Inferior parietal cortex (tissue), 1 donor: ENCODE measurements at regions not wholly inside any gene's neighbourhood (a gene's known extent, or its start where the extent isn't known, plus 50 kb on each side); places are given as distances from the start of the nearest gene placed in this dataset.
"Not testable (repeated sequence)": the region's sequence is repeated elsewhere in the genome, so short reads cannot be mapped to it uniquely, and the experiment has no call there.

Experiments
- DNase-seq: peaks from one replicate; pipeline ENCODE4 v3.0.0-alpha.2; 2016; ENCODE audit errors: extremely low spot score

DNA sequence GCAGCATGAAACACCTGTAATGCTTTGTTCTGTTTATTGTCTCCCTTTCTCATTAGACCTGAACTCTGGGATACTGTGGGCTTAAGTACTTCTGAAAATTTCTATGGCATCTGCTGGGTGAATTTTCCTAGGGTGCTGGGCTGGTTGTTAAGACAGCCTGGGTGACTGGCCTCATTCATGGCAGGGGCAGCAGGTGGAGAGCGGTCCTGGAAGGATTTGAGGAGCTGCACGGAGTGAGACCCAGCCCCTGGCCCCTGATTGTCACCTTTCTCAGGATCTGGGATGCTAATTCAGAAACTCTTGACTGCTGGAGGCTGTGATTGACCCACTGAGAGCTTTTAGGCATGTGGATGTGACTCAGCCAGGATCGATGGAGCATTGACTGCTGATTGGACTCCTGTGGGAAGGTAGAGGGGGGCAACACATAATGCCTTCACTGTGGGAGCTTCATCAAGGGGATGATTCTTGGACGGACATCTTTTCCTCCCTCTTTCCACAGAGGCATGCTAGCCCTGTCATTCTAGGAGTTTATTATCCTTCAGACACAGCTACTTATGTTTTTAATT, 252.0 kb downstream of the GOLGA6L6 start:
- not testable (repeated sequence) for DNase-seq

DNA sequence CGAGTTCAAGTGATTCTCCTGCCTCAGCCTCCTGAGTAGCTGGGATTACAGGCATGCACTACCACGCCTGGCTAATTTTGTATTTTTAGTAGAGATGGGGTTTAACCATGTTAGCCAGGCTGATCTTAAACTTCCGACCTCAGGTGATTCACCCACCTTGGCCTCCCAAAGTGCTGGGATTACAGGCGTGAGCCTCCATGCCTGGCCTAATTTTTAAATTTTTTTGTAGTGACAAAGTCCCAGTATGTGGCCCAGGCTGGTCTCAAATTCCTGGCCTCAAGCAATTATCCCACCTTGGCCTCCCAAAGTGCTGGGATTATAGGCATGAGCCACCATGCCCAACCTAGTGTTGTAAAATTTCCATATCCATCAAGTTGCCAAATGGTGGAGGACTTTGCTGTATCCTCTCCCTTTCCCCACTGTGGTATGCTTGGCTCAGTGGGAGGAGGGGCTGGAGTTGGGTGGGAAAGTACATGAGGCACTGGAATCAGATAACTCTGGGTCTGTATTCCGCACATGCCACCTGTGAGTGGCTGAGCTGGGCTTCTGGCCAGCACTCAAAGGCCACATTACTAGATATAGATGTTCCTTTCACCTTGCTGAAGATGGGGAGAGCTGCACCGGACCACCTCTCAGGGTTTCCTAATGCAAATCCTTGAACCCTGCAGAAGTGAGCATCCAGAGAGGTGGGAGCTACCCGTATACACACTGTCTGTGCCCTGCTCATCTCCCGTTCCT, 252.6 kb downstream of the GOLGA6L6 start:
- not testable (repeated sequence) for DNase-seq

GRCh38 chr15:20286559-20286958, 255.0 kb downstream of the GOLGA6L6 start:
- DNase-seq: not testable (repeated sequence)

DNA sequence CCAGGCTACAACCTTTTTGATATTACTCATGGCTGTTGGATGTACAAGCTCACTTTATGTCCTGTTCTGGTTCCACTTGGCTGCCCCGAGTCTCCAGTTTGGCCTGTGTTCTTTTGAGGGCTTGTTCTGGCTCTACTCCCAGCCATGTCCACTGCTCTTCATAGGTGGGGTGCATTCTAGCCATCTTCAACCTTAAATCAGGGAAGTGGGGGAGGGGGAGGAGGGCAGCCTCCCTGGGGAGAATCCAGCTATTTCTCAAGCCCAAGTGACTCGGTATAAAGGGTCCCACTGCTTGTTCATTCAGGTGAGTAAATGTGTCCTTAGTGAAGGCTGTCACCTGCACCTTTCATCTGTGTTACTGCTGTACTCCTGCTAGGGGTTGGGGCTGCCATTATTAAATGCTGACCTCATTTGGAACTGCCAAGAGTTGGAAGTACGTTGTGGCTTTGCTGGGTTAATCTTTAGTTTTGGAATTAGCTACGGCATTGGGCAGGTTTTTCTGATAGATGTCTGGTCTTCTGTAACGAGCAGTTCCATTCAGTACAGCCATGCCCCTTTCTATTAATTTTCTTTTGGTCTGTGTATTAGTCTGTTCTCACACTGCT, 255.8 kb downstream of the GOLGA6L6 start:
- DNase-seq: not testable (repeated sequence)

GRCh38 chr15:20284891-20285535, 256.6 kb downstream of the GOLGA6L6 start:
- not testable (repeated sequence) for DNase-seq

GRCh38 chr15:20283651-20284050, 257.9 kb downstream of the GOLGA6L6 start:
- not testable (repeated sequence) for DNase-seq

DNA sequence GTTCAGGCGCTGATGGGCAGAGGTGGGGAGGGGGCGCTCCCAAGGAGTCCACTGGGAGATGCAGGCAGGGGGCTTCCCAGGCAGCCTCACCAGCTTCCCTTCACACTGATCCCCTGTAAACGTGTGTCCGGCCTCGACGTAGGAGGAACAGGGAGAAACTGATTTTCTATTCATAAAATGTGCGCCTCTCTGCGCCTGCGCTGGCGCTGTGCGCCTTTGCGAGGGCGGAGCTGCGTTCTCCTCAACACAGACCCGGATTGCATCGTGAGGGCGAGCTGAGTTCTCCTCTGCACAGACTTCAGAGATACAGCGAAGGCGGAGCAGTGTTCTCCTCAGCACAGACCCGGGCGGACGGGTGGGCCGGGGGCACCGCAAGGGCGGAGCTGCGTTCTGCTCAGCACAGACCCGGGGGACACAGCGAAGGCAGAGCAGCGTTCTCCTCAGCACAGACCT, 259.1 kb downstream of the GOLGA6L6 start:
- DNase-seq: not testable (repeated sequence)

- DNase-seq: not testable (repeated sequence)
Measured at GRCh38 chr15:20281567-20282275, 259.9 kb downstream of the GOLGA6L6 start.

DNA sequence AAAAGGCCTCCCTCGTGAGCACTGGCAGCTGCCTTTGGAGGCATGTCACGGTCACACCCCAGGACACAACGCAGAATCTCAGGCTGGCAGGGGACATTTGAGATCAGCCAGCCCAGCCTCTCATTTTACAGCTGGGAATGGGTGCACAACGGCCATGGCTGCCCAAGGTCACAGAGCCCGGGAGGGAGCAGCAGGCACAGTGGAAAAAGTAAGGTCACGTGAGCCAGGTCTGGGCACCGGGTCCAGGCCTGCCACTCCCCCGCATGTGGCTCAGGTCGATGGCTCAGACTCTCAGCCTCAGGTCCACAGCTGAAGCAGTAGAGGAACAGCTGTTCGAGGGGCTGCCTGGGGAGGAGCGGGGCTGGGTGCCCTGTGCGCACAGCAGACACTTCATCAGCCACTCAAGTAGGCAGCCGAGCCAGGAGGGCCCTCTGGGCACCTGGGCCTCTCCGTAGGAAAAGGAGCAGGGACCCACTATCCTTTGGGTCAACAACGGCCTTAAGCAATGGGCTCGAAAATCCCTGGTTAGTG, 260.6 kb downstream of the GOLGA6L6 start:
- no peak for DNase-seq

- not testable (repeated sequence) for DNase-seq
Measured at GRCh38 chr15:20280141-20280932, 261.3 kb downstream of the GOLGA6L6 start.

- not testable (repeated sequence) for DNase-seq
Measured at GRCh38 chr15:20279056-20279455, 262.5 kb downstream of the GOLGA6L6 start.

- DNase-seq: not testable (repeated sequence)
Measured at GRCh38 chr15:20278376-20278775, 263.2 kb downstream of the GOLGA6L6 start.

DNA sequence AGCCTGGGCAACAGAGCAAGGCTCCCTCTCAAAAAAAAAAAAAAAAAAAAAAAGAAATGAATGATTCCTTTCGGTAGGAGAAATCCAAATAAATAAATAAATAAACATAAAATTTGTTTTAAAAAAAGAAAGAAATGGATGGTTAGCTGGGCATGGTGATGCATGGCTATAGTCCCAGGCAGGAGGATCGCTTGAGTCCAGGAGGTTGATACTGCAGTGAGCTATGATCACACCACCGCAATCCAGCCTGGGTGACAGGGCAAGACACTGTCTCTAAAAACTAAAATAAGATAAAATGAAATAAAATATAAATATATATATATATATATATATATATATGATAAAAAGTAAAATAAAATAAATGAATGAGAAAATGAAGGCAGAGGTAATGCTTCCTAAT, 264.1 kb downstream of the GOLGA6L6 start:
- not testable (repeated sequence) for DNase-seq

DNA sequence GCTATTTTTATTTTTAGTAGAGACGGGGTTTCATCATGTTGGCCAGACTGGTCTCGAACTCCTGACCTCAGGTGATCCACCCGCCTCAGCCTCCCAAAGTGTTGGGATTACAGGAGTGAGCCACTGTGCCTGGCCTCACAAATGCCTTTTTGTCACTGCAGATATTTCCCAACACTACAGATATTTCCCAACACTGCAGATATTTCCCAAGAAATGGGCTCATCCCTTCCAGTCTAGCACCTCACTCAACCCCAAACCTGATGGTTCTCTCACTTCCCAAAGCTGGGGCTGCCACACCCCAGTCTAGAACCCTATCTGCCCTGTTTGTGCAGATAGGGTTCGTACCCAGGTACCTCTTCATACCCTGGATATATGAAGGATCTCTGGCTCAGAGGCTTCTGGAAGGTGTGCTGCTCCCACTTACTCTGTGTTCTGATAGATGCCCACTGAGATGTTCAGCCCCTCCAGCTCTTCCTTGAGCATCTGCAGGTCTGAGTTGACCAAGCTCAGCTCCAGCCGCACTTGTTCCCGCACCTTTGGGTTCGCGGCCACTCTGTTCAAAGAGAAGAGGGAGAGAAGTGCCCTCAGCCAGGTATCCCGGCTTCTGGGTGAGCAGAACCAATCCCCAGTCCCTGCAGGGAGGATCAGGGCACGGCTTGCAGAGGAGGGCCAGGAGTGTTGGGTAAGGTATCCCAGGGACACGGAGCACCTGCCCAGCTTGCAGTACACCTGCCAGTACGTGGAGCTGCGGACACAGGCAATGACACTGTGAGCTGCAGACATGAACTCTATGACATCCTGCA, 265.1 kb downstream of the GOLGA6L6 start:
- DNase-seq: not testable (repeated sequence)

DNA sequence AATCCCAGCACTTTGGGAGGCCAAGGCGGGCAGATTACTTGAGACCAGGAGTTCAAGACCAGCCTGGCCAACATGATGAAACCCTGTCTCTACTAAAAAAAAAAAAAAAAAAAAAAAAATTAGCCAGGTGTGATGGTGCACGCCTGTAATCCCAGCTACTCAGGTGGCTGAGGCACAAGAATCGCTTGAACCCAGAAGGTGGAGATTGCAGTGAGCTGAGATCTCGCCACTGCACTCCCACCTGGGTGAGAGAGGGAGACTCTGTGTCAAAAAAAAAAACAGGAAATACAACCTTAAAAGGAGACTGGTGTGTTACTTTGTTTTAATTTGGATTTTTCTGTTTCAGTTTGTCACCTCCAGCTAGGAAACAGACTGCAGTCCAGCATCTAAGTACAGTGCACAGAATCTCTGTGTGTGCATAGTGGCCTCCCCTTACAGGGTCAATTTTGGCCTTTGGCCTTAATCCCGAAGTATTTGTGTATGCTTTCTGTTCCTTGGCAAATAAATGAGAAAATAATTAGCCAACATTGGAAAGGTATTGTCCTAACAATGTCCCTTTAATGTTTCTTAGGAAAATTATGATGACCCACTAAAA, 266.1 kb downstream of the GOLGA6L6 start:
- DNase-seq: not testable (repeated sequence)

DNA sequence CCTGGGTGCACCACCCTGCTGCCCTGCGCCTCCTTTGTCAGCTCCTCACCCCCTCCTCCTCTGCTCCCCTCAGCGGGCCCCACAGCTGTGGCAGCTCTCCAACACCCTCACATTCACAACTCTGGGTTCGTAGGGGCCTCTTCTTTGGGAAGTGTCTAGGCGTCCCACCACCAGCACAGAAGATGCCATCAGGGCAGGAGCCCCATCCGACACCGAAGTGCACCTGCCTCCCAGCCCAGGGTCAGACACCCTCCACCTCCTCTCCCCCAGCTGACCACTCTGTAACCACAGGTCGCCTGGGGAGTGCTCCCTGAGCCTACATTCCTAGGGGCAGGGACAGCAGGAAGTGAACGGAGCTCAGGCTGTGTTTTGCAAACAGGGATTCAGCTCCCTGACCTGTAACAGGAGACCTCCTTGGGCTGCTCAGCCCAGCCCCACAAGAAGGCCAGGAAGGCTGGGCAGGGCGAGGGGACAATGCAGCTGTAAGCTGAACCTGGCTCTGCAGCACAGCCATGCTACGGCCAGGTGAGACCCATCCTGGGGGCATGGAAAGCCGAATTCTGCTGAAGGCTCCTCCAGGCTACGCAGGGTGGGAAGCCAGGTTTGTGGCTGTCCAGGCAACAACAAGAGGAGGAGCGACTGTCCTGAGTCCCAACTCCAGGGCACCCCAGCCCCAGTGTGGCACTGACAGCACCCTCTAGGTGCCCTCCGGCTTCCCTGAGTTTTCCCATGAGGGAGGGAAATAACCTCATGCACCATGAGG, 269.0 kb downstream of the GOLGA6L6 start:
- no peak for DNase-seq

DNA sequence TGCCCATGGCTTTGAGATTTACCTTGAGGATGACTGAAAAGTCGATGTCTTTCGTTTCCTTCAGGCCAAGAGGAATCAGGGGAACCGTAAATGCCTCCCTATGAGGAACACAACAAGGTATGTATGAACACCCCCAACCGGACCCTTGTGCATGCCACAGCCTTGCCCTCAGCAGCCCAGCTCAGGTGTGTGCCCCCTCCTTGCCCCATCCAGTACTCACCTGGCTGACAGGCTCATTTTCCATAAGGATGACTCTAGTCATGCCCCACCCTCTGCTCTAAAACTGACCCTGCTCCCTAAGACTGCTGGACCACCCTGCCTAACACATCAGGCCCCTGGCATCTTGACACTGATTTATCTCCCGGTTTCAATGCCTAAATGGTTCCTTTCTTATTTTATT, 270.0 kb downstream of the GOLGA6L6 start:
- no peak for DNase-seq

- not testable (repeated sequence) for DNase-seq
Measured at GRCh38 chr15:20269956-20270355, 271.6 kb downstream of the GOLGA6L6 start.

DNA sequence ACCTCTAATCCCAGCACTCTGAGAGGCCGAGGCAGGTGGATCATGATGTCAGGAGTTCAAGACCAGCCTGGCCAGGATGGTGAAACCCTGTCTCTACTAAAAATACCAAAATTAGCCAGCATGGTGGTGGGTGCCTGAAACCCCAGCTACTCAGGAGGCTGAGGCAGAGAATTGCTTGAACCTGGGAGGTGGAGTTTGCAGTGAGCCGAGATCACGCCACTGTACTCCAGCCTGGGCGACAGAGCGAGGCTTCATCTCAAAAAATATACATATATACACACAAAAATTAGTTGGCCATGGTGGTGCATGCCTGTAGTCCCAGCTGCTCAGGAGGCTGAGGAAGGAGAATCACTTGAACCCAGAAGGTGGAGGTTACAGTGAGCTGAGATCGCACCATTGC, 273.6 kb downstream of the GOLGA6L6 start:
- not testable (repeated sequence) for DNase-seq
